ENCODE measurements at regions not wholly inside any gene's neighbourhood (a gene's known extent, or its start where the extent isn't known, plus 50 kb on each side); places are given as distances from the start of the nearest gene placed in this dataset.

- H3K4me3 ChIP-seq, result no peak overlapping the region
Measured at GRCh38 chr1:25018110-25018735, 88.1 kb upstream of the RUNX3 start.

DNA sequence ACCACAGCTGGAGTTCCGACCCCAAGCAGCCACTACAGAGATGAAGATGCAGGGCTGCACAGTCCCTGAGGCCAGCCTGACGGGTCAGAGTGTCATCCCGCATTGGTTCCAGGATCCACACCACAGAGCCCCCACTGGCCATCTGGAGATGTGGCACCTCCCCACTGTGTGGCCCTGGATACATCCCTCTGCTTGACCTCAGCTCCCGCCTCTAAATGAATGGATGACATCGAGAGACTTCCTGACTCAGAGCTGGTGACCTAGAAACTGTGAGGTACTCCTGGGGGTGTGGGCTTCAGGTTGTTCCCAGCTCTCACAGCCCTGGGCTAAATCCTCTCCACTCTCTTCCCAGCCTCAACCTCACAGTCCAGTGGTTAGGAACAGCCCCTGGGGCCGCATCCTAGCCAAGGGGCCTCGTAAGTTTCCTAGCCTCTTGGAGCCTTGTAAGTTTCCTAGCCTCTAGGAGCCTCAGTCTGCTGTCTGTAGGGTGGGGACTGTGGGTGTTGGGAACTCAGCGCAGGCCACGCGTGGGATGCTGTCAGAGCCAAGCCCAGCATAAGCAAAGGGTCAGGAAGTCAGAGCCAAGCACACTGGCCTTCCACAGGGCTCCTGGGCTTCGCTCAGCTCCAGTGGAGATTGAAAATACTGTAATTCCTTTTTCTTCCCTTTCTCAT lies 87.5 kb upstream of the RUNX3 start:
- H3K36me3 ChIP-seq (ENCODE audit: low read depth), result no peaks in the 10 kb centered on the region
- intact Hi-C loops (cut with DNase I, micrococcal nuclease), result no loop called here
- H3K9me3 ChIP-seq, result no peaks in the 10 kb centered on the region
- TF ChIP-seq, protein P1, sequence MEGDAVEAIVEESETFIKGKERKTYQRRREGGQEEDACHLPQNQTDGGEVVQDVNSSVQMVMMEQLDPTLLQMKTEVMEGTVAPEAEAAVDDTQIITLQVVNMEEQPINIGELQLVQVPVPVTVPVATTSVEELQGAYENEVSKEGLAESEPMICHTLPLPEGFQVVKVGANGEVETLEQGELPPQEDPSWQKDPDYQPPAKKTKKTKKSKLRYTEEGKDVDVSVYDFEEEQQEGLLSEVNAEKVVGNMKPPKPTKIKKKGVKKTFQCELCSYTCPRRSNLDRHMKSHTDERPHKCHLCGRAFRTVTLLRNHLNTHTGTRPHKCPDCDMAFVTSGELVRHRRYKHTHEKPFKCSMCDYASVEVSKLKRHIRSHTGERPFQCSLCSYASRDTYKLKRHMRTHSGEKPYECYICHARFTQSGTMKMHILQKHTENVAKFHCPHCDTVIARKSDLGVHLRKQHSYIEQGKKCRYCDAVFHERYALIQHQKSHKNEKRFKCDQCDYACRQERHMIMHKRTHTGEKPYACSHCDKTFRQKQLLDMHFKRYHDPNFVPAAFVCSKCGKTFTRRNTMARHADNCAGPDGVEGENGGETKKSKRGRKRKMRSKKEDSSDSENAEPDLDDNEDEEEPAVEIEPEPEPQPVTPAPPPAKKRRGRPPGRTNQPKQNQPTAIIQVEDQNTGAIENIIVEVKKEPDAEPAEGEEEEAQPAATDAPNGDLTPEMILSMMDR (IDR thresholded peaks at IDR 0.05), result no peak
- H3K4me1 ChIP-seq (ENCODE audit: low read depth), result no peaks in the 10 kb centered on the region
- H3K4me3 ChIP-seq, result no peak overlapping the region
- peak in 1 of 3 donors; percentile 22 for DNase-seq
- ATAC-seq, result no peak

More at GRCh38 chr1:25018110-25018735, 88.1 kb upstream of the RUNX3 start:
- intact Hi-C loops (cut with DNase I, micrococcal nuclease), result no loop called here
- TF ChIP-seq, protein P1 (IDR thresholded peaks at IDR 0.05), result no peak
- Histone ChIP-seq H3K36me3 (ENCODE audit: low read depth) (no peaks in the 10 kb centered on the region), H3K9me3 (no peaks in the 10 kb centered on the region), H3K4me1 (ENCODE audit: low read depth) (no peaks in the 10 kb centered on the region)
- no peak for DNase-seq
- no peak for ATAC-seq

DNA sequence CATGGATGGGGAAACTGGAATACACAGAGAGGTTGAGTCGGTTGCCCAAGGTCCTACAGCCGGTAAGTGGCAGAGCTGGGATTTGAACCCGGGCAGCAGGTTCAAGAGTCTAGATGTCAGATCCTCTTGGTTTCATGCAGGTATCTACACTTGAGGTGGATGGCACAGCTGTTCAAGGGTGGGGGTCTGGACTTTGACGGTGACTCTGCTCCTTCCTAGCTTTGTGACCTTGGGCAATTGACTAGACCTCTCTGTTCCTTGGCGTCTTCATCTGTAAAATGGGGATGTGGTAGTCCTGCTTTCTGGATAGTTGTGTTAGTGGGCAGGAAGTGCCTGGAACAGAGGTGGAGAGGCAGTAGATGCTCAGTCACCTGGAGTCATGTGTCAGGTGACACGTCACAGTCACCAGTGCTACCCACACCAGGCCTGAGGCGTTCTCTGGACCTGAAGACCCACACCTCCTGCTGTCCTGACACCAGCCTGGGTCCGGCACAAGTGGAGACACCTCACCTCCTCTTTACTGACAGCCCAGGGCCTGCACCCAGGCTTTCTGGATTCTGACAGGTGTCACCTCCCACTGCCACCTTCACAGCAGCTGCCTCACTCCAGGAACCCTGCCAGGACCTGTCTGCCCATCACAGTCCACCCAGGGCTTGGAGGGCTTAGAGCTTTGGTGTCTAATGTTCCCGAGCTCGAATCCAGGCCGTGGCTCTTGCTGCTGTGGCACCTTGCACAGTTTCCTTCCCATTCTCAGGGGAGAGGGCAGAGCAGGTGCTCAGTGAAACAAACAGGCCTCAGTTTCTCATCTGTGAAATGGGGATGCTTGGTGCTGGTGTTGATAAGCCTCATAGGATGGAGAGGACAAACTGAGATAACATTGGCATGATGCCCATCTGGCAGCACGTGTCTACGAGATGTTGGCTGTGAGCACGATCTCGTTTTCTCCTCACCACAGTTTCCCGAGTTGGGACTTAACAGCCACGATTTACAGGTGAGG lies 83.2 kb upstream of the RUNX3 start:
- ATAC-seq (no peak), DNase-seq (no peak)
- H3K9me3 ChIP-seq, result no peaks in the 10 kb centered on the region
- intact Hi-C loops (cut with DNase I, micrococcal nuclease), result no loop called here
- no peaks in the 10 kb centered on the region for H3K4me1 ChIP-seq (ENCODE audit: low read depth)
- TF ChIP-seq, protein P1 (IDR thresholded peaks at IDR 0.05), result no peak
- no peak overlapping the region for H3K4me3 ChIP-seq
- H3K36me3 ChIP-seq (ENCODE audit: low read depth), result no peaks in the 10 kb centered on the region

- no peak for ATAC-seq
- no peak overlapping the region for H3K4me3 ChIP-seq
- no peaks in the 10 kb centered on the region for H3K9me3 ChIP-seq
- TF ChIP-seq, protein P1 (IDR thresholded peaks at IDR 0.05), result no peak
- intact Hi-C loops (cut with DNase I, micrococcal nuclease), result no loop called here
- no peak for DNase-seq
- H3K36me3 ChIP-seq (ENCODE audit: low read depth), result no peaks in the 10 kb centered on the region
- no peaks in the 10 kb centered on the region for H3K4me1 ChIP-seq (ENCODE audit: low read depth)
Measured at GRCh38 chr1:25011943-25012638, 82.0 kb upstream of the RUNX3 start.

DNA sequence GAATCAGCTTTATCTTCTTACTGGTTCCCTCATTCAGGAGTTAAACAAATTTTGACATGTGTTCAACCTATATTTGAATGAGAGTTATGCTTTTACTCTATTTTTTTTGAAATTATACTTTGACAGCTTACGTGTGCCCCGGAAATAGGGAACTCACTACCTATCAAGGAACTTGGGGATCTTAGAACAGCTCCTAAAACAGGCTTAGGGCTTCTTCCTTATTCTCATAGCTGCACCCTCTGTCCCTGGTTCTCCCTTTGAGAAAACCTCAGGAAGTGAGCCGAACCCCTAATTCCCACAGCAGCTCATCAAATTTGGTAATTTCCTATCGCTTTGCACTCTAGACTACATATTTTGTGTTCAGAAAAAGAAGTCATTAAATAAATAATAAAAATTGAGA lies 81.2 kb upstream of the RUNX3 start:
- Histone ChIP-seq H3K4me1 (ENCODE audit: low read depth) (no peaks in the 10 kb centered on the region), H3K36me3 (ENCODE audit: low read depth) (no peaks in the 10 kb centered on the region), H3K4me3 (no peak overlapping the region), H3K9me3 (no peaks in the 10 kb centered on the region)
- intact Hi-C loops (cut with DNase I, micrococcal nuclease), result no loop called here
- TF ChIP-seq, protein P1 (IDR thresholded peaks at IDR 0.05), result no peak
- DNase-seq (no peak), ATAC-seq (no peak)

Data from mucosa of descending colon (tissue), 3 donors.